NCI-H1105 treated with DMSO at 0.1 percent for 48 hours (cell line): ENCODE measurements at regions not wholly inside any gene's neighbourhood (a gene's known extent, or its start where the extent isn't known, plus 50 kb on each side); places are given as distances from the start of the nearest gene placed in this dataset.
"Not testable (repeated sequence)": the region's sequence is repeated elsewhere in the genome, so short reads cannot be mapped to it uniquely, and the experiment has no call there.

Experiments used
- DNase-seq: peaks from one replicate; lab custom pipeline; 2025; lab: John Stamatoyannopoulos, UW

DNA sequence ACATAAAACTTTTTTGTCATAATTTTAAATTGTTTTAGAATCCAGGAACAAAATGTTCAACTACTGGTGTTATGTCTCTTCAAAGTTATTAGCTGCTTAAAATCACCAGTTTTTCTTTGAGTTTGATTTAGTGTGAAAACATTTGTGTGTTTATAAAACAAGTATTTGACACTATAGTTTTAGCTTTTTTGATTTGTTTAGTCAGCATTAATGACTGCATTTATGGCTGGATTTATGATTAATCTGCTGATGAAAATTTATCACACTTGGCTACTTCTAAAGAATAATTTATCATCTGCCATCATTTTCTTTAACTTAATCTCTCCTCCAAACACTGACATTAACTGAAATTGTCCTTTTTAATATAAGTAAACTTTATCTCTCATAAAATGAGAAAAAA, 1465.9 kb upstream of the SLC10A2 start:
- no peak for DNase-seq

GRCh38 chr13:104530741-104531140, 1464.5 kb upstream of the SLC10A2 start:
- no peak for DNase-seq

DNA sequence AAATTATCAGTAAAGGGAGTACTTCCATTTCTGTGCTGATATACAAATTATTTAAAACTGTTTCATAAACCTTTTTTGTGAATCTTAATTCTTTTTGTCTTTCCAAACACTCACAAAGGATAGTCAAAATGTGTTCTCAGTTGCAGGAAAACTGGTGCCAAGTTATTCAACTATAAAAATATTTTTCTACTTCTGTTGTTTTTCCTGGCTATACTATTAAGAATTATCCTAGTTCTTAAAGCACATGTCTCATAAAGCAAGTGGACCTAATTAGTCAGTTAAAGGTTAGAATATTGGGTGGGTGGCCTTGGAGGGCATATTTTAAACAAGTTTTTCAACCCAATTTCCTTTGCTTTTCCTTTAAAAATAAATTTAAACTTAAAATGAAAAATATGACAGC, 1460.3 kb upstream of the SLC10A2 start:
- no peak for DNase-seq

- no peak for DNase-seq
Observed at GRCh38 chr13:104525467-104525866, 1459.2 kb upstream of the SLC10A2 start.

GRCh38 chr13:104522235-104523072, 1456.2 kb upstream of the SLC10A2 start:
- DNase-seq = no peak

- DNase-seq = no peak
Observed at GRCh38 chr13:104510422-104510821, 1444.2 kb upstream of the SLC10A2 start.

DNA sequence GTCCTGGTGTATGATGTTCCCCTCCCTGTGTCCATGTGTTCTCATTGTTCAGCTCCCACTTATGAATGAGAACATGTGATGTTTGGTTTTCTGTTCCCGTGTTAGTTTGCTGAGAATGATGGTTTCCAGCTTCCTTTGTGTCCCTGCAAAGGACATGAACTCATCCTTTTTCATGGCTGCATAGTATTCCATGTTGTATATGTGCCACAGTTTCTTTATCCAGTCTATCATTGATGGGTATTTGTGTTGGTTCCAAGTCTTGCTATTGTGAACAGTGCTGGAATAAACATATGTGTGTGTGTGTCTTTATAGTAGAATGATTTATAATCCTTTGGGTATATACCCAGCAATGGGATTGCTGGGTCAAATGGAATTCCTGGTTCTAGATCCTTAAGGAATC, 1427.3 kb upstream of the SLC10A2 start:
- not testable (repeated sequence) for DNase-seq

- no peak for DNase-seq
Observed at GRCh38 chr13:104491916-104492315, 1425.7 kb upstream of the SLC10A2 start.

DNA sequence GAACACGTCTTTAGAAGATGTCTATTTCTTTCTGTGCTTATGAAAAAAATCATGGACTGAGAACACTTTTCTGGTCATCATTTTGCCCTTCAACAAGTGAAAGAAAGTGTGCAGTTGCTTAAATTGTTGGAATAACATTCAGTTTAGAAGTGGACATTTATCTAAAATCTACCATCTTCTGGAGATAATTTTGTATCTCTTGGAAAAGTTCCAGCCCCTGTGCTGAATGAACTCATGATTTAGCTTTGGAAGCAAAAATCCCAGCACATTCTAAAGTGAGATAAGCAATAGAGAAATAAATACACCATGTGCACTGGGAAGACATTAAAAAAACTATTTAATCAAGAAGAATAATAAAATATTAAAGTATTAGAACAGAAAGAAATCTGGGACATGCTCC, 1420.8 kb upstream of the SLC10A2 start:
- no peak for DNase-seq

DNA sequence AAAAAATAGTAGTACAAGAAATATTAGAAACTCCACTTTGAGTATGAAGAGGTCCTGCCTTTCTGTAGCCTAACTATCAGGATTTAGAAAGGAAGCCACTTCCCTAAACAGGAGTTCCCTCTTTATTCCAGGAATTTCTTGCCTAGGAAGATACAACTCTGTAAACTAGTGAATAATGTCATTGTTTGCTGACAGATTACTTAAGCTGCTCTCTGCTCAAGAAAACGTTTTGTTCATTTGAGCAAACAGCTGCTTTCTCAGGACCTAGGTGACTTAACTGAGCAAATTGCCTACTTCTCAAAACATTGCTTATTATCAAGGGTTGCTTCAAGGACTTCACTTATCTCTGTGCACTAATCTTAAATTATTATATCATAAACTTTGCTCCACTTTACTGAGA, 1419.4 kb upstream of the SLC10A2 start:
- DNase-seq = no peak

DNA sequence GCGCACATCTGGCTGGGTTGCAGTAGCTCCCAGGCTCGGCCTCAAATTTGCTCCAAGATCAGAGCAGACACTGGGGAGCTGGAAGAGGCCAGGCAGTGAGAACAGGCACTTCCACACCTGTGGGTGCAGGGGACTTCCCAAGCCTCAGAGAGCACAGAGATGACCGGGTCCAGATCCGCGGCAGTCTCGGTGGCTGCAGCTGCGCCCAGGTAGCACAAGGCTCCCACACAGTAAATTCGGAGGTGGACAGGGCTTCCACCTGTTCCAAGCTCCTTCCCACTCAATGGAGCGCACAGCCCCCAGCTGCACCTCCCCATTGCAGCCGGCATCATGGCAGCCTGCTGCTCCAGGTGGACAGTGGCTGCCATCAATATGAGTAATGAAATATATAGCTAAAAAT, 1417.4 kb upstream of the SLC10A2 start:
- DNase-seq = no peak

GRCh38 chr13:104477261-104477660, 1411.0 kb upstream of the SLC10A2 start:
- DNase-seq = no peak

DNA sequence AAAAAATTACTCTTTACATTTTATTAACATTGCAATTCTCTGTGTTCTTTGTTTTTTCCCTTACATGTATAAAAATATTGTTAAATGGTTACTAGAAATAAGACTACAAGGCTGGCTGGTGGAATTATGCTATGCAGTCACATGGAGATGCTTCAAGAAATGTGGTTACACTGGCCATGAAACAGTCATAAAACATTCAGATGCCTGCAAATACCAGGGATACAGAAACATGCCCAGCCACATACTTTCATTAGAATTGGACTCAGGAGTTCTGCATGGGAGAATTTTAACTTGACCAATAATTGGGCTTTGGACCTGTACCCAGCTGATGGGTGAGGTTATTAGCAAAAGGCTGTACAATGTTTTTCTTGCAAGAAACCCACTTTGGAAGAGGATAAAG, 1407.7 kb upstream of the SLC10A2 start:
- no peak for DNase-seq

DNA sequence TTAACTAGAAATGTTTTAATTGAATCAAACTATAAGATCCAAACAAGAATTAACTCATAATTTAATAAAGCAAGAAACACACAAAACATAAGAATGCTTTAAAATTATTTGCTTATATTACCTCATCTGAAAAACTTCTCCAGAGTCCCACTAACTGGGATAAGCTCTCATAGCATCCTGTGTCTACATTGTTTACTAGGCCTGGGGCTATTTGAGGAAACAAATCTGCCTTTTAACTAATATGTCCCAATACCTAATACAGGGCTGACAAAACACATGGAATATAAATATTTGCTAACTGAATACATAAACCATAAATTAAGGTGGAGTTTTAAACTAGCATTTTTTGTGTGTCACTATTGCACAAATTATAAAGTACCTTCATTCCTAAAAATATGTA, 1399.8 kb upstream of the SLC10A2 start:
- DNase-seq = no peak

DNA sequence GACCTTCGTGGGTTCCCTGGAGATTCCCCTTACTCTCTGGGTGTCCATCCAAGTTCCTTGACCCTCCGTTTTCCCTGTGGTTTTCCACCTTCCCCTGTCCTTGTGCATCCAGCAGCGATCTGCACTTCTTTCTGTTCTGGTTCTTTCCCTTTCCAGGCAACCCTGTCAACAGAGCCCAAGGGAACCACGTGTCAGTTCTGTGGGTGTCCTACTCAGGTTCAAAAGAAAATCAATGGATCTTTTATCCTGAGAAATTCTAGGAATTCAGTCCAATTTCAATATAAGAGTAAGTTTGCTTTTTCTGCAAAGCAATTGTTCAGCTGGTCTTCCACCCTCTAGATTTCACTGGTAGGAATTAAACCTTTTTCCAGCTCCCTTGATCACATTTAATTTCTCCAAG, 1394.8 kb upstream of the SLC10A2 start:
- DNase-seq = no peak

DNA sequence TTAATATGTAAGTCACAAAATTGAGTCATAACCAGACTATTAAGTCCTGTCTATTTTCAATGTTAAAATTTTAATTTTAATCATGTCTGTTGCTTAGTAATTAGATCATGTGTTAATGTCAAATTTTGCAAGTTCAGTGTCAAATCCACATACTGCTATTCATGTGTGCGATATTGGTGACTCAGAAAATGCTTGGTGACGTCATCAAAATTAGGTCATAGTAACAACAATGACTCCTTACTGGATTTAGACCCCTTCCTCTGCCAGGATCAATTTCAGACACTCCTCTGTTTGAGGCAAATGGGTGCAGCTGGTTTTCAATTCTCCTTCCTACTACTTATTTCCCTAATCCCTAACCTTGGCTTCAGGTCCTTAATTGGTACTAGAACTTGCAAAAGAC, 1394.3 kb upstream of the SLC10A2 start:
- no peak for DNase-seq

- no peak for DNase-seq
Observed at GRCh38 chr13:104450006-104450405, 1383.8 kb upstream of the SLC10A2 start.

- no peak for DNase-seq
Observed at GRCh38 chr13:104447348-104447747, 1381.1 kb upstream of the SLC10A2 start.

GRCh38 chr13:104442536-104442935, 1376.3 kb upstream of the SLC10A2 start:
- DNase-seq = no peak

- no peak for DNase-seq
Observed at GRCh38 chr13:104436555-104436954, 1370.3 kb upstream of the SLC10A2 start.

- DNase-seq = no peak
Observed at GRCh38 chr13:104431895-104432294, 1365.7 kb upstream of the SLC10A2 start.

DNA sequence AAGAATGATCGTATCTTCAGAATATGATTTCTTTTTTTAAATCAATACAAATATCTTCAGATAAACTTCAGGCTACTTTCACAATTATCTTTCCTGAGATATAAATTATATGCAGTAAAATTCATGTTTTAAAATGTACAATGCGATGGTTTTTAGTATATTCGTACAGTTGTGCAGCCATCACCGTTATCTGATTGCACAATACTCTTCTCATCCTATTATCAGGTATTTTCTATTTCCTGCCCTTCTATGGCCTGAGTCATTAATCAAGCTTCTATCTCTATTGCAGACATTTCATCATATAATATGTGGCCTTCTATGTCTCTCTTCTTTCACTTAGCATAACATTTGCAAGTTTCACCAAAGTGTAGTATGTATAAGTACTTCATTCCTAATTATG, 1360.2 kb upstream of the SLC10A2 start:
- no peak for DNase-seq

GRCh38 chr13:104422668-104423067, 1356.5 kb upstream of the SLC10A2 start:
- no peak for DNase-seq

GRCh38 chr13:104416973-104417372, 1350.8 kb upstream of the SLC10A2 start:
- peak; percentile 27 for DNase-seq
